GM21367 (cell line): ENCODE measurements at regions not wholly inside any gene's neighbourhood (a gene's known extent, or its start where the extent isn't known, plus 50 kb on each side); places are given as distances from the start of the nearest gene placed in this dataset.
"Not testable (repeated sequence)": the region's sequence is repeated elsewhere in the genome, so short reads cannot be mapped to it uniquely, and the experiment has no call there.

Source experiments
- ATAC-seq: cut with Tn5 transposase; IDR thresholded peaks from one replicate; pipeline ENCODE4 v1.9.1; 2021; ENCODE audit not compliant: unreplicated experiment

DNA sequence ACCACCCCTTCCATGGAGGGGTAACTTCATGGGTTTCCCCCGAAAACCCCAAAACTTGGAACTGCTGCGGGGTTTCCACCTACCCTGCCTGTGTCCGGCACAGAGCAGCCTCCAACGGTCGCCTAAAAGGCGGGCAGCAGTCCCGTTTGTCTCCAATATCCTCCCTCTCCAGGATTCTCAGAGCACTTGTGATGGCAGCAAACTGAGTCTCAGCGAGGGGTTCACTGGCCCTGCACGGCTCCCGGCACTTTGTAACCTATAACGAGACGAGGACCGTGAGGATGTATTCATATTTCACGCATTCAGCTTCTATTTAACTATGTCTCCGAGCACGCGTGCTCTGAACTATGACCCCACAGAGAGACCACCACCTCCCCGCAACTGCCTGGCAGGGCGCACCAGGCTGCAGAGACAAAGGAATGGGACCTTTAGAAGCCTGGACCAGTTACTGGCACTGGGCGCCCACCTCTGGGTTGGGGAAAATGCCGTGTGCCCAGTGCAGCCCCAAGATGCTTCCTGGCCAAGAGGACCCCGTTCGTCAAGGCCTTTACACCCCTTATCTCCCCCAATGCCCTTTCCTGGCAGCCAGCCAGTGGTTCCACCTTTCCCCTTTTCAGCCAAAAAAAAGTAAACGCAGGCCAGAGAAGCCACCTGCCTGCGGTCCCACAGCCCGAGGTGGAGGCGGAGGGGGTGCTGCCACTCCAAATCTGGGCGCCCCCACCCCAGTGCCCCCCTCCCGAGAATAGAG, 173.1 kb upstream of the RTL1 start:
- ATAC-seq = no peak

DNA sequence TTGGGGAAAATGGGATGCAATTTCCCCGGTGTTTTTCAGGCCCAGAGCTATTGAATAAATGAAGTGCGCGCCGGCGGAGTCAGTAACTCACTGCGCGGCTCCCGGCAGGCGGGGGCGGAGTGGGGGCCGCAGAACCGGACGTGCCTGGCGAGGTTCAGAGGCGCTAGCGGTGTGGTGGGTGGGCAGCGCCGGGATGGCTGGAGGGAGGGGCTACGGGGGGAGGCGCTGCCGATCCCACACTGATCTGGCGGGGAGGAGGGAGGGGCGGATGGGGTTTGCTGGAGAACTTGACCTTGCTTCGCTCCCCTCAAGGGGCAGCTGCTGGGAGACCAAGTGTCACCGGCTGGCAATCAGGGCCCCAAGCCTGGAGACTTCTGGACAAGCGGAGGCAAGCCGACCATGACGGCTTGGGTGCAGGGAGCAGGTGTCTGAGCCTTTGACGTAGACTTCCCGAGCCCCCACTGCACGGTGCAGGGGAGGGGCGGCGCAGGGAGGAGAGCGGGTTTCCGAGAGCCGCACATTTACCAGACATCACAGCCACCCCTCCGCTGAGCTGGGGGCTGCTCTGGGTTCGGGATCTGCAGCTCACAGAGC, 174.1 kb upstream of the RTL1 start:
- ATAC-seq = no peak

DNA sequence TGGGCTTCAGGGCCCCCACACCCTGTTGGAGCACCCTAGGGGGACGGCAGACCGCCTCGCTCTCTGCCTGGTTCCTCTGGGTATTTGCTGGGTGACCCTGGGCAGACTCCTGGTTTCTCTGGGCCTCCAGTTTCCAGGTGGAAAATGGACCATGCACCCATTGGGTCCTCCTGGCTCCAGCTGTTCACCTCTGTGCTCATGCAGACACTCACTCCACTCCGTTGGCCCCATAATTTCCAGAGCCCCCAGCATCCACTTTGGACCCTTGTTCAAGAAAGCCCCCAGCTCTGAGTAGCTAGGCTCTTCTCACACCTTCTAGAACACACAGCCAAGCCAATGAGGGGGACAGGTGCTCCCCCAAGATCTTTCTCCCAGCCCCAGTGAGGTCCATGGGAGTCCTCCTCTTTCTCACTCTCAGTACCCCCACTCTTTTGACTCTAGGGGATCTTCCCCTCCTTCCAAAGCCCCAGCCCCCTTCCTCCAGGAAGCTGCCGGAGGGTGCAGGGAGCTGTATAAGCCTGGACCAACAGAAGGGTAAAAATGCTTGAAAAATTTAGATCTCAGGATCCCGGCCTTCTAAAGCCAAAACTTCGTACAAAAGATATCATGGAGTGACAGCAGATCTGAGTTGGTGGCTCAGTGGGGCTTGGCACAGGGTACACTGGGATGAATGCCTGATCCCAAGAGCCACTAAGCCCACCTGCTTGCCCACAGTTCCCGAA, 174.8 kb upstream of the RTL1 start:
- ATAC-seq = no peak

DNA sequence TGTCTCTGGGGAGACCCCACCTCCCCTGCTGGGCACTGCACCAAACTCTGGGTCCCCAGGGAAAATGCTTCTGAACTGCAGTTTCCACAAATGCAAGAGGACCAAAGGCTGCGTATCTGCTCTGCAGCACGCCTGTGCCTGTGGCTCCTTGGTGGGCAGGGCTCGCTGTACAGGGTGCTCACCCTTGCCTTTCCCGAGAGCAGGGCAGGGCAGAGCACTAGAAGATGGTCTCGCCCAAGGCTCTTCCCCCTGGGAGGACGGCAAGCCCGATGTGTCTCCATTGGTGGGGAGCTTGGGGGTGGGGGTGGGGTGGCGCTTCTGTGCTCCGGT, 175.3 kb upstream of the RTL1 start:
- ATAC-seq = no peak

- no peak for ATAC-seq
These were observed 177.5 kb upstream of the RTL1 start for GRCh38 chr14:101080922-101081593.

DNA sequence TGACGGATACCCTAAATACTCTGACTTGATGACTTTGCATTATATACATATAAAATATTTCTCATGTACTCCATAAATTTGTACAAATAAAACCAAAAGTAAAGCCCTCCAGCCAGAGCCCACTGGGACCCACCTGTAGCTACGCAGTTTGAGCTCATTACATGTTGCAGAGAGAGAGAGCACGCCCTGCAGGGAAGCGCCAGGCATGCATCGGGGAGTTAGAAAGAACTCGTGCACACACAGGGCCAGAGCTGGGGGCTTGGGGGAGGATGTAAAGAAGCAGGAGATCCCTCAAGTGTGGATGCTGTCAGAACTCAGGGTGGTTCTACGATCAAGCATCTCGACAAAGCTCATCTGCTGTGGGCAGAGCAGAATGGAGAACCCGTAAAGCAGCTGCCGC, 178.5 kb upstream of the RTL1 start:
- ATAC-seq = no peak

- no peak for ATAC-seq
These were observed 179.2 kb upstream of the RTL1 start for GRCh38 chr14:101082436-101083384.

DNA sequence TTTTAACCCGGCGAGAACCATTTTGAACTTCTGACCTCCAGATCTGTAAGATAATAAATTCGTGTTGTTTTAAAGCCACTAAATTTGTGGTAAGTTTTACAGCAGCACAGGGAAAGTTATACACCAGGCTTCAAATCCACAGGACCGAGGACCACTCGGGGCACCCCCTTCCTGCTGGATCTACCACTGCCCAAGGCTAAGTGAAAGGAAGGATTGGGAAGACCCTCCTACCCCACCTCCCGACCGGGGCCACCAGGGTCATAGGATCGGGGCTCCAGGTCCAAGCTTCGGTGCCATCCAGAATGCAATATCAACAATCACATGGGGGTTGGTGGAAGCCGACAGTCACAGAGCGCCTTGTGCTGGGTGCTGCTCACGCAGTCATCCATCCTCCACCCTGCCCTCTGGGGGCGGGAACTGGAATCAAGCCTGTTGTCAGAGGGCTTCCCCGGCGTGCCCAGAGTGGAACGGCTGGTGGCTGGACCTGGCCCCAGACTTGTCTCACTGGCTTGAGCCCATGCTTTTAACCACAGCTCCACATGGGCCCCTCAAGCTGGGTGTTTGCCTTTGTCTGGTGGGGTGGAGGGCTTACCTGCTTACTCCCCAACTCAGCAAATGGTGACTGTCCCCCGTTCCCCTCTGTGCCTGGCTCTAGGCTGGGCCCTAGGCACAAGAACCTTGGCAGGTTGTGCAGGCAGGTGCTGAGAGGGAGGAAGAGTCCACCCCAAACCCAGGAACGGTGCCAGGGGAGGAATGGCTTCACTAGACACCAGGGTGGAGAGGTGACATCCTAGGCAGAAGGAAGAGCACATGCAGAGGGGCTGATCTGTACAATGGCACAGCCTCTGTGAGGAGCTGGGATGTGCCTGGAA, 180.3 kb upstream of the RTL1 start:
- no peak for ATAC-seq

DNA sequence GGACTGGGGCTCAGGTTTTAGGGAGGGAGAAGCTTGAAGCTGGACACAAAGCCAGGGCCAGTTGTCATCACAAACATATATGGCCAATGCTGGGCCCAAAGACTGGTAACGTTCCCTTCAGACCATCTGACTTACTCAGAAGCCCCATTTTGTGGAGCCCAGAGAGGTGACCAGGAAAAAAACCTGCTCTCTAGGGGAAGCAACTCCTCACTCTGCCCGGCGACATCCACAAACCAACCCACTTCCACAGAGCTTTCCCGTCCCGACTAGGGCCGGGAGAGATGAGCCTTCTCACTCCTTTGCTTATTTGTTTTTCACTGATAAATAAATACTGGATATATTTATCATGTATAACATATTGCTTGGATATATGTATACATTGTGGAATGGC, 180.9 kb upstream of the RTL1 start:
- ATAC-seq = no peak

GRCh38 chr14:101086926-101087325, 183.4 kb upstream of the RTL1 start:
- no peak for ATAC-seq

GRCh38 chr14:101087614-101088394, 184.3 kb upstream of the RTL1 start:
- ATAC-seq = no peak

GRCh38 chr14:101088395-101088667, 184.8 kb upstream of the RTL1 start:
- ATAC-seq = no peak

DNA sequence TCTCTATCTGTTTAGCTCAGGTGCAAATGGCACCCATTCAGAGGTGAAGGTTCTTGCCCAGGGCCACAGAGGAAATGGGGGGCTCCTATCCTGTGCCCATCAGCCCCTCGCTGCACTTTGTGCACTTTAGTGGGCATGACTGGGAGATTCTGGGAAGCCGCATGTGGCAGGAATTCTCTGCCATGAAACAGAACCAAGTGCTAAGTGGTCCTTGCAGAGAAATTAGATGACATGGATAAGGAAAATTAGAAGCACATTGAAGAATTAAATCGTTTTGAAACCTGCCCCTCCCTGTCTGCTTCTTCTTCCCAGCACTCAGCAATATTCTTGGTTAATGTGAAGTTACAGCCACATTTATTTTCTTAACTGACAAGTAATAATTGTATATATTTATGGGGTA, 185.2 kb upstream of the RTL1 start:
- no peak for ATAC-seq

GRCh38 chr14:101090478-101090877, 187.0 kb upstream of the RTL1 start:
- ATAC-seq = not testable (repeated sequence)

- no peak for ATAC-seq
These were observed 187.5 kb upstream of the RTL1 start for GRCh38 chr14:101090976-101091375.

GRCh38 chr14:101094916-101095315, 191.4 kb upstream of the RTL1 start:
- ATAC-seq = not testable (repeated sequence)

GRCh38 chr14:101096551-101096950, 193.0 kb upstream of the RTL1 start:
- ATAC-seq = no peak

DNA sequence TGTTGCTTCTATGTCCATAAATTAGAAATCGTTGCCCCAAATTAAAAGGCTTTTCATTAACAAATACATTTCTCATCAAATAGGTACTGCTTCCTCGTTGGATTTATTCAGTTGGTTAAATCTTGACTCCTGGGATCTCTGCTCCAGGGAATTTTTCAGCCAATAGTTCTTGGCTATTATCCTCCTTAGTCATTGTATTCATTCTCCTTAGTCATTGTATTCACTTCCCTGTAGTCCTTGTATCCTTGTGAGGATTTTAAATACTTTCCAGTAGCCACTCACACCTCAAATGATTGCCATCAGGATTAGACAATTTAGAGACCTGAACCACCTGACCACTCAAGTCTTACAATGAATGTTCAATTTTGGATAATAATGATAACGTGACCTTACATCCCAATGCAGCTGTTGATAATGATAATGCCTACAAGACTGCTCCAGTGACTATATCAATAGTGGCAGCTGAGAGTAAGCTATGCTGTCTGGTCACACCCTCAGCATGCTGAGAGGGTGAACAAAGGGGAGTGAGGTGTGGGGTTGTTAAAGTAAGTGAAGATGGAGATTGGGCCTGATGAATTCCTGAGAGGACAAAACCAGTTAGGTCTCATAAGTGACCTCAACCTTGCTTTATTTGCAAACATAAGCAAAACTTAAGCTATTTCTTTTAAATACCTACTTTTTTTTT, 193.7 kb upstream of the RTL1 start:
- no peak for ATAC-seq

DNA sequence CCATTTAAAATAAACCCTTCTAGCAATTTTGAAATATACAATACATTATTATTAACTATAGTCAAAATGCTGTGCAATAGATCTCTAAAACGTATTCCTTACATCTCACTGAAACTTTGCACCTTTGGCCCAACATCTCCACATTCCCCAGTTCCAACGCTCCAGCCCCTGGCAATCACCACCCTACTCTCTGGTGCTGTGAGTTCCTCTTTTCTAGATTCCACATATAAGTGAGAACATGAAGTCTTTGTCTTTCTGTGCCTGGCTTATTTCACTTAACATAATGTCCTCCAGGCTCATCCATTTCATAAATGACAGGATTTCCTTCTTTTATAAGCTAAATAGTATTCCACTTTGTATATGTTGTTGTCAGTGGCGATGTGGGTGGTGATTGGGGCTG, 194.7 kb upstream of the RTL1 start:
- no peak for ATAC-seq
